K562 (cell line): ENCODE measurements at regions not wholly inside any gene's neighbourhood (a gene's known extent, or its start where the extent isn't known, plus 50 kb on each side); places are given as distances from the start of the nearest gene placed in this dataset.

Source experiments
- ATAC-seq: fragments of 200-7000 bp; cut with Tn5 transposase; 3 replicates; pipeline ENCODE4 v1.9.1; 2020; ENCODE audit warnings: moderate library complexity
- BruUV-seq: library from RNA; stranded (reverse); fragments of 400-500 nt; replicated peaks from 2 replicates; lab custom pipeline; 2021; lab: Mats Ljungman, UMichigan
- CTCF ChIA-PET: fragments of 300-600 bp; formaldehyde crosslinking; extraction: SDS; loops from one replicate; lab custom pipeline; 2021; ENCODE audit warnings: low intra/inter-chr PET ratio; lab: Yijun Ruan, JAX
- POLR2A ChIA-PET: fragments of 300-600, 350-650 bp; sonication (Branson Sonifier 250); formaldehyde crosslinking; extraction: SDS; loops from one replicate; lab custom pipeline; 2021; ENCODE audit warnings: antibody characterized with exemption, inconsistent platforms; lab: Yijun Ruan, JAX
- DNase-seq, 4 experiments: peaks; one replicate each; pipeline versions ENCODE4 v3.0.0 to v3.0.0-alpha.2; 2011 to 2018; ENCODE audit warnings: low spot score in 3 of 4, mixed read lengths in 3 of 4; ENCODE audit errors: extremely low read depth in 1 of 4
- FAIRE-seq: peaks from 2 replicates; lab custom pipeline; 2011; peaks lifted over from hg19 to GRCh38; lab: Jason Lieb, UNC
- H2AFZ ChIP-seq: 2 replicates; pipeline ENCODE4 v1.6.0; 2011; ENCODE audit warnings: low read depth, low read length, control low read depth, inconsistent platforms
- H3K27ac ChIP-seq: fragments of 200-600 bp; 3 replicates; pipeline ENCODE4 v1.8.0; 2011; ENCODE audit warnings: low read depth, mild to moderate bottlenecking, control low read depth, inconsistent platforms, low read length, moderate library complexity, mixed read lengths; ENCODE audit errors: extremely low read depth
- H3K27me3 ChIP-seq, 2 experiments: fragments of 300-600 bp in 1 of 2; 2 replicates in 1 of 2; 3 replicates in 1 of 2; pipeline versions ENCODE4 v1.6.0 to v1.8.0; 2011; ENCODE audit warnings: inconsistent platforms in 2 of 2, low read length in 2 of 2, mild to moderate bottlenecking in 1 of 2, mixed read lengths in 1 of 2, moderate library complexity in 1 of 2; ENCODE audit not compliant: control insufficient read depth in 2 of 2, insufficient read depth in 2 of 2
- H3K36me3 ChIP-seq: fragments of 300-600 bp; 3 replicates; pipeline ENCODE4 v1.8.0; 2011; ENCODE audit warnings: mild to moderate bottlenecking, low read length, inconsistent platforms; ENCODE audit not compliant: control insufficient read depth, insufficient read depth
- H3K4me1 ChIP-seq, 2 experiments: fragments of 200-600 bp in 1 of 2; replicated peaks in 1 of 2; 2 replicates in 1 of 2; 3 replicates in 1 of 2; pipeline versions ENCODE4 v1.5.1 to v1.8.0; 2011; ENCODE audit warnings: inconsistent platforms in 2 of 2, low read length in 2 of 2, mild to moderate bottlenecking in 1 of 2, mixed read lengths in 1 of 2, moderate library complexity in 1 of 2; ENCODE audit not compliant: control insufficient read depth in 2 of 2, insufficient read depth in 2 of 2
- H3K4me2 ChIP-seq: 2 replicates; pipeline ENCODE4 v1.6.1; 2011; ENCODE audit warnings: low read length, control low read depth, inconsistent platforms, mixed read lengths; ENCODE audit not compliant: insufficient read depth
- H3K4me3 ChIP-seq: fragments of 200-600 bp; sonication (generic), shearing (Covaris generic); 2 replicates; pipeline ENCODE4 v1.5.1; 2016; ENCODE audit warnings: control low read depth, inconsistent platforms
- H3K79me2 ChIP-seq: fragments of 200-600 bp; 3 replicates; pipeline ENCODE4 v1.8.0; 2011; ENCODE audit warnings: low read length, inconsistent platforms; ENCODE audit not compliant: control insufficient read depth, insufficient read depth
- H3K9ac ChIP-seq, 2 experiments: 2 replicates each; pipeline versions ENCODE4 v1.6.0 to v1.6.1; 2011; ENCODE audit warnings: low read depth in 2 of 2, low read length in 2 of 2, control low read depth in 1 of 2, inconsistent platforms in 1 of 2, mild to moderate bottlenecking in 1 of 2, mixed read lengths in 1 of 2; ENCODE audit not compliant: insufficient read depth in 1 of 2
- H3K9me1 ChIP-seq: one replicate; pipeline ENCODE4 v1.6.0; 2011; ENCODE audit warnings: inconsistent platforms, mild to moderate bottlenecking, low read length, moderate library complexity; ENCODE audit not compliant: control insufficient read depth, insufficient read depth
- H3K9me3 ChIP-seq: replicated peaks from 2 replicates; pipeline ENCODE4 v1.5.1; 2011; ENCODE audit warnings: low read depth, low read length, inconsistent platforms; ENCODE audit not compliant: control insufficient read depth, insufficient read depth
- H4K20me1 ChIP-seq: replicated peaks from 2 replicates; pipeline ENCODE4 v1.6.1; 2011; ENCODE audit warnings: low read length, inconsistent platforms, mixed read lengths; ENCODE audit not compliant: control insufficient read depth, insufficient read depth
- FUS ChIP-seq: fragments of 200-400 bp; formaldehyde crosslinking; optimal IDR thresholded peaks from 2 replicates; pipeline ENCODE3; 2017; ENCODE audit warnings: low read depth, low read length
- JUND ChIP-seq, 2 experiments: IDR thresholded peaks; 2 replicates in 1 of 2; 3 replicates in 1 of 2; pipeline ENCODE4 v1.6.1; 2011; ENCODE audit warnings: borderline replicate concordance in 2 of 2, low read depth in 2 of 2, low read length in 2 of 2, improper control_type of control experiment in 1 of 2, missing biosample characterization in 1 of 2, missing genetic modification characterization in 1 of 2, missing genetic modification reagents in 1 of 2
- PTRF ChIP-seq: fragments of 450-650 bp; IDR thresholded peaks from 2 replicates; pipeline ENCODE4 v1.6.1; 2016; ENCODE audit warnings: mild to moderate bottlenecking, missing genetic modification characterization, missing compliant biosample characterization
- ZC3H11A ChIP-seq: IDR thresholded peaks from 2 replicates; pipeline ENCODE4 v1.6.1; 2012; ENCODE audit warnings: low read depth, low read length, improper control_type of control experiment
- ZNF280B ChIP-seq: fragments of 250-450 bp; sonication (Bioruptor Pico); IDR thresholded peaks from 2 replicates; pipeline ENCODE4 v1.5.1; 2021; ENCODE audit warnings: mild to moderate bottlenecking
- WGBS: fragments of 100-300 bp; shearing (Covaris generic); methylation state at CpG from one replicate; pipeline ENCODE4 v1.1.6; 2016; ENCODE audit warnings: low coverage, mixed read lengths; ENCODE audit not compliant: insufficient coverage; ENCODE audit errors: missing lambda C conversion rate; 5-methylcytosine and 5-hydroxymethylcytosine counted together
- in situ Hi-C: fragments of 300-500 bp; cut with MboI; formaldehyde crosslinking; loops from 4 replicates; pipeline ENCODE4 v1.15.0; 2018; ENCODE audit warnings: inconsistent platforms, mixed read lengths
- intact Hi-C: fragments of 100-400 bp; cut with micrococcal nuclease; formaldehyde crosslinking; loops from 2 replicates; pipeline ENCODE4 v1.14.2; 2022
- TF ChIP-seq, protein P1 (sequence below): fragments of 450-650 bp; conservative IDR thresholded peaks from 2 replicates; pipeline ENCODE4 v1.6.1; 2016; ENCODE audit warnings: missing genetic modification characterization, low read depth, mild to moderate bottlenecking, missing compliant biosample characterization, moderate library complexity

DNA sequence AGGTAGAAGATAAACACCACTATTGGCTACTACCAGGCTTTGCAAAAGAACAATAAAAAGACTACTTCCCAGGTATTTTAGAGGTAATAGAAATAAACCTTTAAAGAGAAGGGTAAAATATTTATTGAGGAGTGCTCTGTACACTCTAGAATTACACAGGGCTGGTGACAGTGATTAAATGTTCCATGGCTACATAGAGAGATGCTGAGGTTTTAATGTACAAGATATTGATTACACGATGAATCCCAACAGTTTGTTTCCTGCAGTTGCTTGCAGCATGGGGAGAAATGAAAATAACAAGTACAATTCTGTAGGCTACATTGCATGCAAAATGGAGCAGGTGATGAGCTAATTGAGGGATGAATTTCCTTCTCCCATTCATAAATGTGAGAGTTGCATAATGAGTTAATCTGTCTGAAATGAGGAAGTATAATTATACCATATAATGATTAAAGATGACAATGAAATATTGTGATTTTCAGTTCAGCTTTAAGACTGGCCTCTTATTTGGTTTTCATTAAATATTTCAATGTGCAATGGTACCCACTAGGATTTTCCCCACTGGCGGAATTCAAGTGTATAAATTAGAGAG is 266.1 kb downstream of the SOCS6 start:
- H3K36me3 ChIP-seq, result no peaks in the 10 kb centered on the region
- TF ChIP-seq ZNF280B (CRISPR knock-in tag), result no peak
- no peak for TF ChIP-seq JUND (IDR thresholded peaks at IDR 0.05; ENCODE audit: borderline replicate concordance, low read depth, low read length)
- no peak for TF ChIP-seq JUND (tag; IDR thresholded peaks at IDR 0.05; ENCODE audit: borderline replicate concordance, low read depth, low read length)
- TF ChIP-seq ZC3H11A, result no peak
- no peak for TF ChIP-seq PTRF (tag)
- no peak for TF ChIP-seq FUS
- TF ChIP-seq, protein P1, sequence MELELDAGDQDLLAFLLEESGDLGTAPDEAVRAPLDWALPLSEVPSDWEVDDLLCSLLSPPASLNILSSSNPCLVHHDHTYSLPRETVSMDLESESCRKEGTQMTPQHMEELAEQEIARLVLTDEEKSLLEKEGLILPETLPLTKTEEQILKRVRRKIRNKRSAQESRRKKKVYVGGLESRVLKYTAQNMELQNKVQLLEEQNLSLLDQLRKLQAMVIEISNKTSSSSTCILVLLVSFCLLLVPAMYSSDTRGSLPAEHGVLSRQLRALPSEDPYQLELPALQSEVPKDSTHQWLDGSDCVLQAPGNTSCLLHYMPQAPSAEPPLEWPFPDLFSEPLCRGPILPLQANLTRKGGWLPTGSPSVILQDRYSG, result no peak
- no peaks in the 10 kb centered on the region for H3K9me1 ChIP-seq
- no peaks in the 10 kb centered on the region for H3K9me3 ChIP-seq
- no peak for FAIRE-seq
- no peak overlapping the region for H2AFZ ChIP-seq
- H3K4me3 ChIP-seq, result no peak overlapping the region
- H3K4me1 ChIP-seq, result no peaks in the 10 kb centered on the region
- no TSS peak for BruUV-seq
- POLR2A ChIA-PET, result no interaction called here
- no peak overlapping the region for H3K9ac ChIP-seq
- no peak overlapping the region for H3K4me2 ChIP-seq
- H3K79me2 ChIP-seq, result no peaks in the 10 kb centered on the region
- in situ Hi-C loops, result no loop called here
- no peak overlapping the region for H3K27ac ChIP-seq
- WGBS, result 0% methylated on average over 2 of the region's 2 CpGs
- no peaks in the 10 kb centered on the region for H4K20me1 ChIP-seq
- intact Hi-C loops, result no loop called here
- DNase-seq, result no peak
- CTCF ChIA-PET, result no interaction called here
- ATAC-seq, result no peak
- H3K27me3 ChIP-seq, result no peaks in the 10 kb centered on the region
